HG03135 (cell line): ENCODE measurements at regions not wholly inside any gene's neighbourhood (a gene's known extent, or its start where the extent isn't known, plus 50 kb on each side); places are given as distances from the start of the nearest gene placed in this dataset.
"Not testable (repeated sequence)": the region's sequence is repeated elsewhere in the genome, so short reads cannot be mapped to it uniquely, and the experiment has no call there.

Experiments
- ATAC-seq: cut with Tn5 transposase; IDR thresholded peaks from one replicate; pipeline ENCODE4 v1.9.1; 2021; ENCODE audit warnings: mild to moderate bottlenecking, moderate library complexity; ENCODE audit not compliant: unreplicated experiment

- no peak for ATAC-seq
Measured at GRCh38 chr1:38672692-38673091, 186.9 kb downstream of the RRAGC start.

GRCh38 chr1:38671221-38671620 is 188.4 kb downstream of the RRAGC start:
- no peak for ATAC-seq

GRCh38 chr1:38670544-38671122 is 188.9 kb downstream of the RRAGC start:
- ATAC-seq, result no peak

GRCh38 chr1:38667626-38668025 is 191.9 kb downstream of the RRAGC start:
- no peak for ATAC-seq

GRCh38 chr1:38662126-38662525 is 197.4 kb downstream of the RRAGC start:
- no peak for ATAC-seq

- ATAC-seq, result no peak
Measured at GRCh38 chr1:38658883-38659282, 200.7 kb downstream of the RRAGC start.

- no peak for ATAC-seq
Measured at GRCh38 chr1:38657873-38658272, 201.7 kb downstream of the RRAGC start.

- no peak for ATAC-seq
Measured at GRCh38 chr1:38657207-38657840, 202.2 kb downstream of the RRAGC start.

GRCh38 chr1:38656726-38657125 is 202.8 kb downstream of the RRAGC start:
- ATAC-seq, result no peak

GRCh38 chr1:38652217-38652616 is 207.4 kb downstream of the RRAGC start:
- ATAC-seq, result no peak

- no peak for ATAC-seq
Measured at GRCh38 chr1:38651669-38652068, 207.9 kb downstream of the RRAGC start.

GRCh38 chr1:38648417-38648816 is 211.2 kb downstream of the RRAGC start:
- ATAC-seq, result no peak

GRCh38 chr1:38647341-38647740 is 212.2 kb downstream of the RRAGC start:
- ATAC-seq, result not testable (repeated sequence)

GRCh38 chr1:38644092-38644491 is 215.5 kb downstream of the RRAGC start:
- no peak for ATAC-seq

- ATAC-seq, result no peak
Measured at GRCh38 chr1:38641661-38642060, 217.9 kb downstream of the RRAGC start.

GRCh38 chr1:38640371-38640770 is 219.2 kb downstream of the RRAGC start:
- no peak for ATAC-seq

- ATAC-seq, result no peak
Measured at GRCh38 chr1:38628241-38628640, 231.3 kb downstream of the RRAGC start.

- no peak for ATAC-seq
Measured at GRCh38 chr1:38625939-38626338, 233.6 kb downstream of the RRAGC start.

- no peak for ATAC-seq
Measured at GRCh38 chr1:38624336-38625039, 235.1 kb downstream of the RRAGC start.

- no peak for ATAC-seq
Measured at GRCh38 chr1:38623529-38623928, 236.0 kb downstream of the RRAGC start.

- ATAC-seq, result no peak
Measured at GRCh38 chr1:38622197-38622596, 237.4 kb downstream of the RRAGC start.

GRCh38 chr1:38616846-38617245 is 242.7 kb downstream of the RRAGC start:
- no peak for ATAC-seq
